ENCODE measurements at regions not wholly inside any gene's neighbourhood (a gene's known extent, or its start where the extent isn't known, plus 50 kb on each side); places are given as distances from the start of the nearest gene placed in this dataset.
A peak's percentile ranks its signal among the peaks of the same experiment; 100 is the strongest.
"Not testable (repeated sequence)": the region's sequence is repeated elsewhere in the genome, so short reads cannot be mapped to it uniquely, and the experiment has no call there.

- in situ Hi-C loops (cut with HindIII; ENCODE audit: low pct_unique_long_range_greater_than_20kb, low sequenced_read_pairs): no loop called here
- no peak for DNase-seq (ENCODE audit: low read depth)
These were observed 1007.0 kb upstream of the NUDT12 start for GRCh38 chr5:104569621-104570020.

- DNase-seq (ENCODE audit: low read depth): no peak
- in situ Hi-C loops (cut with HindIII; ENCODE audit: low pct_unique_long_range_greater_than_20kb, low sequenced_read_pairs): no loop called here
These were observed 1001.9 kb upstream of the NUDT12 start for GRCh38 chr5:104564530-104564929.

GRCh38 chr5:104556957-104557356, 994.4 kb upstream of the NUDT12 start:
- no peak for DNase-seq (ENCODE audit: low read depth)
- in situ Hi-C loops (cut with HindIII; ENCODE audit: low pct_unique_long_range_greater_than_20kb, low sequenced_read_pairs): no loop called here

GRCh38 chr5:104551628-104552027, 989.0 kb upstream of the NUDT12 start:
- DNase-seq (ENCODE audit: low read depth): no peak
- in situ Hi-C loops (cut with HindIII; ENCODE audit: low pct_unique_long_range_greater_than_20kb, low sequenced_read_pairs): no loop called here

- in situ Hi-C loops (cut with HindIII; ENCODE audit: low pct_unique_long_range_greater_than_20kb, low sequenced_read_pairs): not testable (repeated sequence)
These were observed 984.3 kb upstream of the NUDT12 start for GRCh38 chr5:104546871-104547270.

GRCh38 chr5:104541141-104541785, 978.7 kb upstream of the NUDT12 start:
- in situ Hi-C loops (cut with HindIII; ENCODE audit: low pct_unique_long_range_greater_than_20kb, low sequenced_read_pairs): no loop called here
- DNase-seq (ENCODE audit: low read depth): no peak

More at GRCh38 chr5:104546871-104547270, 984.3 kb upstream of the NUDT12 start:
- not testable (repeated sequence) for DNase-seq (ENCODE audit: low read depth)

- DNase-seq (ENCODE audit: low read depth): peak; percentile 26
These were observed 977.9 kb upstream of the NUDT12 start for GRCh38 chr5:104540448-104540847.

GRCh38 chr5:104539618-104540350, 977.2 kb upstream of the NUDT12 start:
- in situ Hi-C loops (cut with HindIII; ENCODE audit: low pct_unique_long_range_greater_than_20kb, low sequenced_read_pairs): no loop called here
- DNase-seq (ENCODE audit: low read depth): no peak

More at GRCh38 chr5:104540448-104540847, 977.9 kb upstream of the NUDT12 start:
- in situ Hi-C loops (cut with HindIII; ENCODE audit: low pct_unique_long_range_greater_than_20kb, low sequenced_read_pairs): no loop called here

- in situ Hi-C loops (cut with HindIII; ENCODE audit: low pct_unique_long_range_greater_than_20kb, low sequenced_read_pairs): no loop called here
- no peak for DNase-seq (ENCODE audit: low read depth)
These were observed 976.1 kb upstream of the NUDT12 start for GRCh38 chr5:104538734-104539133.

- in situ Hi-C loops (cut with HindIII; ENCODE audit: low pct_unique_long_range_greater_than_20kb, low sequenced_read_pairs): no loop called here
- DNase-seq (ENCODE audit: low read depth): no peak
These were observed 970.9 kb upstream of the NUDT12 start for GRCh38 chr5:104533498-104533897.

GRCh38 chr5:104526866-104527265, 964.3 kb upstream of the NUDT12 start:
- DNase-seq (ENCODE audit: low read depth): no peak
- in situ Hi-C loops (cut with HindIII; ENCODE audit: low pct_unique_long_range_greater_than_20kb, low sequenced_read_pairs): no loop called here

GRCh38 chr5:104513640-104514072, 951.1 kb upstream of the NUDT12 start:
- in situ Hi-C loops (cut with HindIII; ENCODE audit: low pct_unique_long_range_greater_than_20kb, low sequenced_read_pairs): no loop called here
- no peak for DNase-seq (ENCODE audit: low read depth)

- peak; percentile 25 for DNase-seq (ENCODE audit: low read depth)
- in situ Hi-C loops (cut with HindIII; ENCODE audit: low pct_unique_long_range_greater_than_20kb, low sequenced_read_pairs): no loop called here
These were observed 950.6 kb upstream of the NUDT12 start for GRCh38 chr5:104513121-104513602.

- in situ Hi-C loops (cut with HindIII; ENCODE audit: low pct_unique_long_range_greater_than_20kb, low sequenced_read_pairs): no loop called here
These were observed 949.7 kb upstream of the NUDT12 start for GRCh38 chr5:104512063-104512825.

GRCh38 chr5:104498281-104498680, 935.7 kb upstream of the NUDT12 start:
- in situ Hi-C loops (cut with HindIII; ENCODE audit: low pct_unique_long_range_greater_than_20kb, low sequenced_read_pairs): no loop called here

More at GRCh38 chr5:104512063-104512825, 949.7 kb upstream of the NUDT12 start:
- no peak for DNase-seq (ENCODE audit: low read depth)

GRCh38 chr5:104494083-104494482, 931.5 kb upstream of the NUDT12 start:
- in situ Hi-C loops (cut with HindIII; ENCODE audit: low pct_unique_long_range_greater_than_20kb, low sequenced_read_pairs): no loop called here
- DNase-seq (ENCODE audit: low read depth): no peak

More at GRCh38 chr5:104498281-104498680, 935.7 kb upstream of the NUDT12 start:
- DNase-seq (ENCODE audit: low read depth): no peak

GRCh38 chr5:104472811-104473210, 910.2 kb upstream of the NUDT12 start:
- no peak for DNase-seq (ENCODE audit: low read depth)
- in situ Hi-C loops (cut with HindIII; ENCODE audit: low pct_unique_long_range_greater_than_20kb, low sequenced_read_pairs): no loop called here

GRCh38 chr5:104456122-104456521, 893.5 kb upstream of the NUDT12 start:
- DNase-seq (ENCODE audit: low read depth): no peak
- in situ Hi-C loops (cut with HindIII; ENCODE audit: low pct_unique_long_range_greater_than_20kb, low sequenced_read_pairs): no loop called here

GRCh38 chr5:104452550-104452949, 890.0 kb upstream of the NUDT12 start:
- in situ Hi-C loops (cut with HindIII; ENCODE audit: low pct_unique_long_range_greater_than_20kb, low sequenced_read_pairs): no loop called here
- no peak for DNase-seq (ENCODE audit: low read depth)

Measured in Caki2 (cell line).